ENCODE measurements at regions not wholly inside any gene's neighbourhood (a gene's known extent, or its start where the extent isn't known, plus 50 kb on each side); places are given as distances from the start of the nearest gene placed in this dataset.
"Not testable (repeated sequence)": the region's sequence is repeated elsewhere in the genome, so short reads cannot be mapped to it uniquely, and the experiment has no call there.

DNA sequence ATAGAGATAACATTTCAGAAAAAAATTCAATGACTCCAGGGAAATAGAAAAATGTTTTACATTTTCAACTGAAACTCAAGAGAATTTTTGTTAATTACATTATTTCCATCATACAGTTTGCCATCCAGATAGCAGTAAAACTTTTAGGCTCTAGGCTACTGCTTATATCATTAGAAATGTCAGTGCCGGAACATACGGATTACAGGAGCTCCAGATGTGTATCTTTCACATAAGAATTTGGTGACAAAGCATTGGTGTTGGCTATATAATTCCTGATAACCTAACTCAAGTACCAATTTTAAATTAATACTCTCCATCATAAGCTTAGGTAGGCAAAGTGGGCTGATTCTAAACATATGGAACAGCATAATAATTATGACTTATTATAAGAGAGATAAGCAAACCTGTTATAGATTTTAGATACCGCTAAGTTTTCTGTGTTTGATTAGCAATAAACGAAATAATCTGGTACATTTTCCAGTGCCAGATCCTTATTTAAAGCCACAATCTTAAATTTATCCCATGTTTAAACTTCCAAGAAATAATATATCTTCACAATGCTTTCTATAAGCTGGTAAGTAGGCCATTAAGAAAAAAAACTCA lies 637.9 kb downstream of the NXPH1 start:
- DNase-seq (ENCODE audit: low read depth in 2 of 2), result no peak

DNA sequence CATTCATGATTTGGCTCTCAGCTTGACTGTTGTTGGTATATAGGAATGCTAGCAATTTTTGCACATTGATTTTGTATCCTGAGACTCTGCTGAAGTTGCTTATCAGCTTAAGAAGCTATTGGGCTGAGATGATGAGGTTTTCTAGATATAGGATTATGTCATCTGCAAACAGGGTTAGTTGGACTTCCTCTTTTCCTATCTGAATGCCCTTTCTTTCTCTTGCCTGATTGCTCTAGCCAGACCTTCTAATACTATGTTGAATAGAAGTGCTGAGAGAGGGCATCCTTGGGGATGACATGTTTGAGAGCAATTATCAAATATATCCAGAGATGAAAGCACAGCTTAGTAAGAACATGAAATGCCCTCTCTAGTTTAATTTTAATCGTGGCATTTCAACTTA lies 642.4 kb downstream of the NXPH1 start:
- DNase-seq (ENCODE audit: low read depth in 2 of 2), result not testable (repeated sequence)

DNA sequence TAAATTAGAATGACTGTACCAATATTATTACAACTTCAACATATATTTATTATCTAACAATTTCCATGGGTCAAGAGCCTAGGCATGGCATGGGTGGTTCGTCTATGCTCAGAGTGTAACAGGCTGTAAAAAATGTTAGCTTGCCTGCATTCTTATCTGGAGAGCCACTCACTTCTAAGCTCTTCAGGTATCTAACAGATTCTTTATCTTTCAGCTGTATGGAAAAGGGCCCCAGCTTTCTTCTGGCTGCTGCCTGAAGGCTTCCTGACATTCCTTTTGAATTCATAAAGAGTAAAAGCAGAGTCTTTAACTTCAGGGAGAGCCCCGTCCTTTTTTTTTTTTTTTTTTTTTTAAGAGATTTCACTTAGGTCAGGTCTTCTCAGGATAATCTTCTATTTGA lies 648.8 kb downstream of the NXPH1 start:
- DNase-seq (ENCODE audit: low read depth in 2 of 2), result no peak

DNA sequence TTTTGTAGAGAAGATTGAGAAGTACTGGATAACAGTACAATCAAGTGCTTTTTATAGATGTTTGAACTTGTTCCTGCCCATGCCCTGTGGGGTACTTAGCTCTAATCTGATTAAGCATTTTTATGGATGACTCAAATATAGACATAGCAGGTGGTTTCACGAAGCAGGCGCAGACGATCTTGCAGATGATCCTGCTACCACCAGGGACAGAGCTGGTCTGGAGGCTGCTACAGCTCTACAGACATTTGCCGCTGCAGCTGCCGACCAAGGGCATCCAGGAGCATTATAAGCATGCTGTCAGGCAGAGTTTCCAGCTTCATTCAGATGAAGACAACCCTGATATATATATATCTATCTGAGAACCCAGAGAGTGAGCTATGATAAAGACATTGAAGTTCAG lies 650.4 kb downstream of the NXPH1 start:
- DNase-seq (ENCODE audit: low read depth in 2 of 2), result no peak

DNA sequence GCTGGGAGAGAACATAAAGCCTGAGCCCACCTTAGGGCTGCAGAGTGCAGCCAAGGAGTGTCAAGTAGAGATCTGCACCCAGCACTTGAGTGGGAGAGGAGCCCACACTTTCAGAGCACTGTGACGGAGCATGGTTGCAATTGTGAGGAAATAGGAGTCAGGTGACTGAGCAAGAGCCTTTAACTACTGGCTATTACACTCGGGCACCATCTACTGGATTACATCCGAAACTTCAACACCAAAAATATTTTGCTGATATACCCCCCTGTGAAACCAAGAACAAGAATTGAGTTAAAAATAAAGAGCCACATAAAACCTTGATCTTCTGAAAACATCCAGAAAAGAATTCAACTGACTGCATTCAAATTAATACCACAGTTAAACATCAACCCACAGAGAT lies 657.9 kb downstream of the NXPH1 start:
- DNase-seq (ENCODE audit: low read depth in 2 of 2), result no peak

DNA sequence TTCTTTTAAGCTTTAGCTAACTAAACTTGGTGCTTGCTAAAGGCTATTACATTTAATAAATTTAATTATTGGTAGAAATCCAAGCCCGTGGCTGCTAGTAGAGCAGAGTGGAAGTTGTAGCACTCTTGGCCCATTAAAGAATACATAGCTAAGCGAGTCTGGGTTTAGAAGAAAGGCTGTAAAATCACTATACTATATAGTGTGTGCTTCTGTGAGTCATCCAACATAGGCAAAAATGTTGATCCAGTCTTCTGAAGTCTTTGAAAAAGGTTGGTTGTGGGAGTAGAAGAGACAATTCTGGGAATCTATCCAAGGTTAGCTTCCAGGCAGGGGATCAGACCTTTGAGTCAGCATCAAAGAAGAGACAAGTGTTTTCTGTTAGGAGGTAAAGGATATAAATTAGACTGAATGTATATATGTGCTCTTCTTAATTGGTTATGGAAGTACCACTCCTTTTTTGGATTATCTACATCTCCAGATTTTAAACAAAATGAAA lies 664.2 kb downstream of the NXPH1 start:
- DNase-seq (ENCODE audit: low read depth in 2 of 2), result no peak

DNA sequence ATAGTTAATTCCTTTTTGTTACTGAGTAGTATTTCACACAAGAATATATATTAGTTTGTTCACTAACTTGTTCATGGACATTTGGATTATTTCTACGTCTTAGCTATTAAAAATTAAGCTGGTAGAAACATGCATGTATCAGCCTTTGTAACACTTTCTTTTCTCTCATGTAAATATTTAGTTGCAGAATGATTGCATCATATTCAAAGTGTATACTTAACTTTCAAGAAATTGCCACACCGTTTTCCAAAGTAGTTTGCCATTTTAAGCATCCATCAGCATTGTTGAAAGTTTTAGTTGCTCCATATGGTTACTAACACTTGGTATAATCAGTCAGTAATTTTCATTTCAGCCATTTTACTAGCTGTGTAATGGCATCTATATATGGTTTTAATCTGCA lies 666.9 kb downstream of the NXPH1 start:
- no peak for DNase-seq (ENCODE audit: low read depth in 2 of 2)

DNA sequence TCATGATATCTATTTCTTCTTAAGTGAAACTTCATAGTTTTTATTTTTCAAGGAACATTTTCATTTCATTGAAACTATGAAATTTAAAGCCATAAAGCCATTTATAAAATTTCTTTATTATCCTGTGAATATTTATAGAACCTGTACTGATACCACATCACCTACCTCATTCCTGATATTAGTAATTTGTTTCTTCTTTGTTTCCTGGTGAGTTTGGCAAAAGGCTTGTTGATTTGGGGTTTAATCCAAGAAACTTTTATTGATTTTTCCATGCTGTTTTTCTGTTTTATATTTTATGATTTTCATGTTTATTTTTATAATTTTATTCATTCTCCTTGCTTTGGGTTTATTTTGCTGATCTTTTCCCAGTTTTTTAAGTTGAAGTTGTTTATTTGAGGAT lies 669.4 kb downstream of the NXPH1 start:
- no peak for DNase-seq (ENCODE audit: low read depth in 2 of 2)

DNA sequence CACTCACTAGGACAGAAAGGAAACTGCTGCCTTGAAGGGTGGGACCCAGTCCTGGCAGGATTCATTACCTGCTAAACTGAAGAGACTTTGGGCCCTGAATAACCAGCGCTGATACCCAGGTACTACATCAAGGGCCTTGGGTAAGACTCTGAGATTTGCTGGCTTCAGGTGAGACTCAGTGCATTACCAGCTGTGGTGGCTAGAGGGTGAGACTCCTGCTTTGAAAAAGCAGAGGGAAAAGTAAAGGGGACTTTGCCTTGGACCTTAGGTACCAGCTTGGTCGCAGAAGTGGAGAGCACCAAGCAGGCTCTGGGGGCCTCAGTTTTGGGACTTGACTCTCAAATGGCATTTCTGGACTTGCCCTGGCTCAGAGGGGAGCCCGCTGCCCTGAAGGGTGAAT lies 673.3 kb downstream of the NXPH1 start:
- no peak for DNase-seq (ENCODE audit: low read depth in 2 of 2)

DNA sequence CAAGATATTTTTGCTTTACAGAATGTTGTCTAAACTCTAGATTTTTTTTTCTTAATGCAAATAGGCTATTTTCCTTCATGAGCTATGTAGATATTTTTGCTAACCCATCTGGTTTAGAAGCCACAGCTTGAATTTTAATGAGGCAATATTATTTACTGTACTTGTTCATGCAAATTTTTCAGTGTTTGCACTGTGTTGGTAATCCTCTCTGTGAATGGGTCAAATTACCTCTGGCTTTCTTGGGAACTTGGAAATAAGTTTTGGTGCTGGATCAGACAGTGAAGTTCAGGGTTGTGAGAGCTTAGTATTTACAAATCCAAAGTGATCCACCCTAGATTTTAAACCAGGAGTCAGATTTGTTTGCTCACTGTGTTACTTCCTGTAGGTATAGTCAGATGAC lies 686.9 kb downstream of the NXPH1 start:
- DNase-seq (ENCODE audit: low read depth in 2 of 2), result no peak

DNA sequence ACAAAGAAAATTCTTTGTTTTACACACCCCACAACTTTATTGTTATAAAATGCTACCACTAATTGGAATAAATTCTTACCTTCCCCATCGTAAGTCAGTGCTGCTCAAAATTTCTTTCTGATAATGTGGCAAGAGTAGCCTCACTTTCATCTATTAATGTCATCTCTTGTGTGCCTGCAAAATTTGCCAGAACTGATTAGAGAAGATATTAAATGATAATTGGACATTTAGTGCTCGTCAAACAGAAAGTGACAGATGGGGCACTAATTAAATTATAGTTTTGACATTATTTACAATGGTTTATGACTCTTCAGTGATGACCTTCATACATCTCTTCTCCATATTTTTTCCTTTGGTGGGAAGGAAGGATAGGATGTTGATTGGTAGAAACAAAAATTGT lies 690.9 kb downstream of the NXPH1 start:
- DNase-seq (ENCODE audit: low read depth in 2 of 2), result no peak

DNA sequence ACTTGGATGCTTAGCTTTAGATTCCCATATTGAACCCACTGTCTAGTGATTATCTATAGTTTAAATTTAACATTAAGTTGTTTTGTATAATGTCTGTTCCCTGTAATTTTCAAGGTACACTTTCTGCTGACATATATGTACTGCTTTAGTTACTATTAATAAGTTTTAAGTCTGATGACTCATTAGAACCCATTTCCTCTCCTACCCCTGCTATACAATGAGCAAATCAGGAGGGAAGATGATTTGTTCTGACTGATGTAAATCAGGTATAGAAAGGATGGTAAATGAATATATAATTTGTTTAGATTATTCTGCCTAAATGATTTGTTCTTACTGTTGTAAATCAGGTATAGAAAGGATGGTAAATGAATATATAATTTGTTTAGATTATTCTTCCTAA lies 691.8 kb downstream of the NXPH1 start:
- no peak for DNase-seq (ENCODE audit: low read depth in 2 of 2)

DNA sequence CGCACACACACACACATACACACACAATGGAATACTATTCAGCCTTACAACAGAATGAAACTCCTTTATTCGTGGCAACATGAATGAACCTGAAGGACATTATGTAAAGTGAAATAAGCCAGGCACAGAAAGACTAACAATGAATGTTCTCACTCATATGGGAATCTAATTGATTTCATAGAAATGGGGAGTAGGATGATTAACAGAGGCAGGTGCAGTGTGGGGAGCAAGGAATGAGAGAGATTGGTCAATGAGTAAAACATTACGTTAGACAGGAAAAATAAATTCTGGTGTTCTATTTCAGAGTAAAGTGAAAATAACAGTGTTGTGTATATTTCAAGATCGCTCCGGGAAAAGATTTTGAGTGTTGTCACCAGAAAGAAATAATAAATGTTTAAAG lies 694.5 kb downstream of the NXPH1 start:
- DNase-seq (ENCODE audit: low read depth in 2 of 2), result no peak

DNA sequence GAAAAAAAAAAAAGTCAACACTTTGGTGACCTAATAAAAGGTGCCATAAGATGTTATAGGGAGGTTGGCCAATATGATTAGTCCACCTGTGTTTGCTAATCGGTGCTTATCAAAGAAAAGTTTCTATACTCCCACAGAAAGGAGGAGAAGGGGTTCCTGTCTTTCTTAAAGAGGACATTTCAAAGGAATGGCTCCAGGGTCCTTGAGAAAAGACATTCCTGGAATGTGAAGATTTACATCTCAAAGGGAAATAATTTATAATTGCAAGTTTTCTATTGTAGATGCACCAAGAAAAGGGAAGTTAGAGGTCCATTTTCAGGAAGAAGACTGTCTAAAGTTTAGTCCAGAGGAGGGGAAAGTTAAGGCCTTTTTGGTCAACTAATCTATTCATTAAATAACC lies 715.3 kb downstream of the NXPH1 start:
- no peak for DNase-seq (ENCODE audit: low read depth in 2 of 2)

DNA sequence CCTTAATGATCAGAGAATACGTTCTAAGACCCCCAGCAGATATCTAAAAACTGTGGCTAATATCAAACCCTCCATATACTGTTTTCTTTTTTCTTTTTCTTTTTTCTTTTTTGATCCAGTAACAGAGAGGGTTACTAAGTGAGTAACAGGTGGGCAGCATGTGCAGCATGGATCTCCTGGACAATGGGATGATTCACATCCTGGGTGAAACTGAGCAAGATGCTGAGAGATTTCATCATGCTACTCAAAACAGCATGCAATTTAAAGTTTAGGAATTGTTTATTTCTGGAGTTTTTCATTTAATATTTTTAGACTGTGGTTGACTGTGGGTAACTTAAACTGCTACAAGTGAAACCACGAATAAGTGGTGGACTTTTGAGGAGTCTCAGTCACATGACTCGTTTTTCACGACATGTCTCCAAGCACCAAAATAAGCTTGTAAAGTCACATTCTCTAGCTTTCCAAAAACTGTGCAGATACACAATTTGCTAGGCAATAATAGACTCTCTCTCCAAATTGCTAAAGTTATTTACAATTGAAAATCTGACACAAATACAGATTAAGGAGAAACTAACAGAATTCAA lies 716.2 kb downstream of the NXPH1 start:
- DNase-seq (ENCODE audit: low read depth in 2 of 2), result no peak

DNA sequence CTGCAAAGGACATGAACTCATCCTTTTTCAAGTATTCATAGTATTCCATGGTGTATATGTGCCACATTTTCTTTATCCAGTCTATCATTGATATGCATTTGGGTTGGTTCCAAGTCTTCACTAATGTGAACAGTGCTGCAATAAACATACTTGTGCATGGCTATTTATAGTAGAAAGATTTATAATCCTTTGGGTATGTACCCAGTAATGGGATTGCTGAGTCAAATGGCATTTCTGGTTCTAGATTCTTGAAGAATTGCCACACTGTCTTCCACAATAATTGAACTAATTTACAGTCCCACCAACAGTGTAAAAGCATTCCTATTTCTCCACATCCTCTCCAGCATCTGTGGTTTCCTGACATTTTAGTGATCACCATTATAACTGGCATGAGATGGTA lies 730.3 kb downstream of the NXPH1 start:
- DNase-seq (ENCODE audit: low read depth in 2 of 2), result not testable (repeated sequence)

DNA sequence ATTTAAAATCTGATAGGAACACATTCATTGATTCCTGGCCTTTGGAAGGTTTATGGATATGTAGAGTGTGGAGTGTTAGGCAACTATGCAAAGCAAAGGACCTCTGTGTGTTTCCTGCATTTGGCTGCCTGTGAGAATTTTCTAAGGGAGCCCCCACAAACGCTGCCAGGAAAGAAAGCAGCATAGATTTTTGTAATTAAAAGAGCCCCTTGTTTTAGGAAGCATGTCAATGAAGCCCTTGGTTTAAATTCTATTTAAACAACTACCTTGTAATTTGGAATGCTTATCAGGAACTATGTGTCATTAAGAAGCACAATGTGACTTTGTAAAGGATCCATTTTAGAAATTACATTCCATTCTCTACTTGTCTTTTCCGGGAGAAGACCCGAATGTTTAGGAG lies 742.5 kb downstream of the NXPH1 start:
- DNase-seq (ENCODE audit: low read depth in 2 of 2), result no peak

DNA sequence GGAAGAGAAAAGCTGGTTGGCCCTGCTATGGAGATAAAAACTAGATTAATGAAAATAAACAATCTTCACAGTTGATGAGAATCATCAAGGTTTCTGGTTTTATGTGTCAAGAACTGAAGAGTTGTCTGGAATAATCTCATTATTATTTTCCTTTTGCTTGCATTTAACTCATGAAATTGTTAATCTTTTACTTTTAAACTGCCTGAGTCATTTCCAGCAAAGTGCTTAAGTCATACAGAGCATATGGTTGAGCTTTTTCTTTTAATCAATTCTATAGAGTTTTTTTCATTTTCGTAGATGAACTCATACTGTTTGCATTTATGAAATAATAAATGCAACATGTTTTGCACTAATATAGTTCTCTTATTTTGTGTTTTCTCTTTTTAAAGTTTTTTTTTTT lies 747.9 kb downstream of the NXPH1 start:
- no peak for DNase-seq (ENCODE audit: low read depth in 2 of 2)

DNA sequence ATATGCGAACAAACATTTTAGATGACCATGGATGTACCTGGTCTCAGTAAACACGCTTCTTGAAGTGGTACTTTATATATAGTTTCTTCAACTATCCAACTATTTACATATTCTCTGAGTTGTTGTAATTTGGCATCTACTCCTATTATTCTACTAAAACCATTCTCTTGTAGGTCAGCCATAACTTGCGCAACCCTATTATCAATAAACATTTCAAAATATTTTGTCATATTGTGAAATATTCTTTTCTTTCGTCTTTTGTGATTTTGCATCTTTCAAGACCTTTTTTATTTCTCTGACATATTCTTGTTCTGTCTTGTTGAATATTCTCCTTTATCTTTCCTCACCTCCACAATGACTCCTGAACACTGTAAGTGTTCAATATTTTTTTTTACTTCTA lies 753.3 kb downstream of the NXPH1 start:
- no peak for DNase-seq (ENCODE audit: low read depth in 2 of 2)

DNA sequence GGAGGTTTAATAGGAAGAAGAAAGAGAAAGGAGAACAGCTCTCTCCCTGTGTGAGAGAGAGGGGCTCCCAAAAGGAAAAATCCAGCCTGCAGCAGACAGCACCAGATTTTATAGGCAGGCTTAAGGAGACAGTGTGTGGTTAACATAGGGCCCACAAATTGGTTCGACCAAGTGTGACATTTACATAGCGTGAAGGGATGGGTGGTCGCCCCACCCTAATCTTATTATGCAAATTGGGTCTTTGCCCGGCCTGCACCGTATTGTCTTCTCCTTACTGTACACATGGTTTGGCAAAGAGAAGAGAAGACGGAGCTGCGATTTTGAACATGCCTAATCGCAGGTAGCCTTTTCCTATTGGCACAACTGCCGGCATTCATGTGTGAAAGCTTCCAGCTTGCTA lies 756.3 kb downstream of the NXPH1 start:
- DNase-seq (ENCODE audit: low read depth in 2 of 2), result no peak

DNA sequence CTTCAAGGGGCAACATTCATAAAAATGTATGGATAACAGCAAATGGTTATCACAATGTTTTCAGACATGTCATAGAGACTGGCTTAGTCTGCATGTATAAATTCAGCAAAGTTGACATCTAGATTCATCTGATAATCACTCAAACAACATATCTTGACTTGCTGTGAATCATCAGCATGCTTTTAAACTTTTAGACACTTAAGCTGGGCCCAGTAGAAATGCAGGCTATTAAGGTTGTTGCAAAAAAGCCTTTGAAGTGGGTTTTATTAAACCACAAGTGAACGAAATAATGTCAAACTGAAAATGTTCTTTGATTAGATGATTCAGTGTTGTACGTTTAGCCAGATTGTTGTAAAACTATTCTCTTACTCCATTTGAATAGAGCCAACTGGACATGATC lies 759.6 kb downstream of the NXPH1 start:
- no peak for DNase-seq (ENCODE audit: low read depth in 2 of 2)

DNA sequence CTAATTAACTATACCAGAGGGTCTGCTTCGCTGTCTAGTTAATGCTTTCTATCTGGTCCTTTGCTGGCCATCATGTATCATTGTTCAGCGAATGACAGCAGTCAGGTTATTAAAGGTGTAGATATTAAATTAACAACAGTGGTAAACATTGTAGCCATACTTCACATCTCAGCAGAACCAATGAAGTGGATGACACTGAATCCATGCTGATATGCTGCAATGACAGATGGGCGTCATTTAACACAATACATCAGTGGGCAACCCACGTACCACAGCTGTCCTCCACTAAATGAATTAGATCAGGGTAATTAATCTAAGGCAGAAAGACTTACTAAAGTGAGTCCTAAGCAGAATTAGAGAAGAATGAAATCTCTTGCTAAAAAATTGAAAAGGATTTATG lies 767.2 kb downstream of the NXPH1 start:
- DNase-seq (ENCODE audit: low read depth in 2 of 2), result no peak

DNA sequence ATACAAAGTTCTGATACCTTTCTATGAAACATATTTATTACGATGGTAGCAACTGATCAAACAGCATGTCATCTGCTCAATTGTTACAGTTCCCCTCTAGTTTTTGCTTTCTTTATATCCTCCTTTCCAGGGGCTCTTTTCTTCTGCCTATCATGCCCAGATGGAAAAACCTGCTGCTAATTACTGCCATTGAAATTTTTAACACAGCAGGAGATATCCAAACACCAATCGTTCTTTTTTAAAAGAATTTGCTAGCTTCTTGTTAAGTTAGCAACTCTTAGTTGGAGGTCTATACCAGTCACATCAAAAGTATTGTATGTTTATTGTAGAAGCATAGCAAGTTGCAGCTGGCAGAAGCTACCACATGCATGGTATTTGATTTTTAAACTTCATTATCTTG lies 768.5 kb downstream of the NXPH1 start:
- DNase-seq (ENCODE audit: low read depth in 2 of 2), result no peak

DNA sequence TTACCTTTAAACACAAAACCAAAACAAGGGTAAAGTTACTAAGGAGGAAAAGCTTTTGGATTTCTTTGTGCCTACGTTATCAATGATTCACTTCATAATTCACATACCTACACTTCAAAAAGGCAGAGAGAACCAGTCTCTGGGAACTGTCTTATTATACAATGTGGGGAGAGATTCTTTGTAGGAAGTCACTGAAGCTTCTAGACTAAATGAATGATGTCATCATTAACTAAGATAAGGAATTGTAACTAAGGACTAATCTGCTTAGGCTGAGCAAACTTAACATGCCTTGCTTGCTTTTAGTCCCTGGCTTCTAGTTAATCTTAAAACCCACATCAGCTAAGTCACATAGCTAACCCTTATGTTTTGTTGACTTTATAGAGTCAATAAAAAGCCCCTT lies 771.2 kb downstream of the NXPH1 start:
- DNase-seq (ENCODE audit: low read depth in 2 of 2), result no peak
